ENCODE measurements at regions not wholly inside any gene's neighbourhood (a gene's known extent, or its start where the extent isn't known, plus 50 kb on each side); places are given as distances from the start of the nearest gene placed in this dataset.

DNA sequence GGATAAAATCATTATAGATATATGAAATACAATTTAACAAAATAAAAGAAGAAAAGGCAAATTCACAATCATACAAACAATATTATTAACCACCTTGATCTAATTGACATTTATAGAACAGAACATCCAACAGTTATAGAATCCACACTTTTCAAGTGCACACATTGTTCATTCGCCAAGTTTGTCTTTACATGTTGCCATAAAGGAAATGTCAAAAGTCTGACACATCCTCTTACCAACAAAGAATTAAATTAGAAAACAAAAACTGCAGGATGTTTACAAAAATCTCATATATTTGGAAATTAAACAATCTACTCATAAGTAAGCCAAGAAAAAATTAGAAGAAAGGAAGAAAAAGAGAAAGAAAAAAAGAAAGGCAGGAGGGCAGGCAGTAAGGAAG, 909.2 kb upstream of the EPHA6 start:
- TF ChIP-seq YY1 (IDR thresholded peaks at IDR 0.05; ENCODE audit: insufficient read depth, insufficient read length) (no peak), ZNF274 (IDR thresholded peaks at IDR 0.05; ENCODE audit: low read depth, low read length) (no peak)
